ENCODE measurements at regions not wholly inside any gene's neighbourhood (a gene's known extent, or its start where the extent isn't known, plus 50 kb on each side); places are given as distances from the start of the nearest gene placed in this dataset.

GRCh38 chr13:44107357-44108121 lies 227.8 kb downstream of the LACC1 start:
- intact Hi-C loops (cut with DNase I), result no loop called here
- no peak for DNase-seq

- intact Hi-C loops (cut with DNase I), result no loop called here
- no peak for DNase-seq
Observed at GRCh38 chr13:44108331-44108858, 228.7 kb downstream of the LACC1 start.

GRCh38 chr13:44110091-44110621 lies 230.5 kb downstream of the LACC1 start:
- intact Hi-C loops (cut with DNase I), result no loop called here
- no peak for DNase-seq

GRCh38 chr13:44111701-44112100 lies 232.0 kb downstream of the LACC1 start:
- no peak for DNase-seq
- intact Hi-C loops (cut with DNase I), result no loop called here

GRCh38 chr13:44112700-44113329 lies 233.1 kb downstream of the LACC1 start:
- DNase-seq, result no peak
- intact Hi-C loops (cut with DNase I), result no loop called here

GRCh38 chr13:44116562-44117332 lies 237.0 kb downstream of the LACC1 start:
- intact Hi-C loops (cut with DNase I), result no loop called here
- DNase-seq, result no peak

- DNase-seq, result no peak
- intact Hi-C loops (cut with DNase I), result no loop called here
Observed at GRCh38 chr13:44117351-44117750, 237.6 kb downstream of the LACC1 start.

- intact Hi-C loops (cut with DNase I), result no loop called here
- no peak for DNase-seq
Observed at GRCh38 chr13:44117816-44118215, 238.1 kb downstream of the LACC1 start.

- DNase-seq, result no peak
- intact Hi-C loops (cut with DNase I), result no loop called here
Observed at GRCh38 chr13:44118881-44119280, 239.2 kb downstream of the LACC1 start.

GRCh38 chr13:44120043-44120442 lies 240.3 kb downstream of the LACC1 start:
- intact Hi-C loops (cut with DNase I), result no loop called here
- peak in 1 of 42 donors; percentile 39 for DNase-seq

GRCh38 chr13:44120849-44121755 lies 241.4 kb downstream of the LACC1 start:
- intact Hi-C loops (cut with DNase I), result no loop called here
- DNase-seq, result peak in 8 of 42 donors; percentile 19 to 60 (median 34)

GRCh38 chr13:44124352-44124751 lies 244.6 kb downstream of the LACC1 start:
- no peak for DNase-seq
- intact Hi-C loops (cut with DNase I), result no loop called here

- peak in 1 of 42 donors; percentile 5 for DNase-seq
- intact Hi-C loops (cut with DNase I), result no loop called here
Observed at GRCh38 chr13:44125943-44126469, 246.3 kb downstream of the LACC1 start.

GRCh38 chr13:44128552-44129001 lies 245.0 kb upstream of the SERP2 start:
- intact Hi-C loops (cut with DNase I), result no loop called here
- DNase-seq, result peak in 34 of 42 donors; percentile 20 to 83 (median 50)

GRCh38 chr13:44129418-44129817 lies 244.2 kb upstream of the SERP2 start:
- DNase-seq, result peak in 1 of 42 donors; percentile 21
- intact Hi-C loops (cut with DNase I), result no loop called here

- DNase-seq, result peak in 1 of 42 donors; percentile 35
- intact Hi-C loops (cut with DNase I), result no loop called here
Observed at GRCh38 chr13:44131069-44131614, 242.5 kb upstream of the SERP2 start.

GRCh38 chr13:44132710-44133109 lies 240.9 kb upstream of the SERP2 start:
- DNase-seq, result peak in 25 of 42 donors; percentile 10 to 71 (median 43)
- intact Hi-C loops (cut with DNase I), result no loop called here

- DNase-seq, result peak in 1 of 42 donors; percentile 21
- intact Hi-C loops (cut with DNase I), result no loop called here
Observed at GRCh38 chr13:44133626-44134025, 240.0 kb upstream of the SERP2 start.
